ENCODE measurements at regions not wholly inside any gene's neighbourhood (a gene's known extent, or its start where the extent isn't known, plus 50 kb on each side); places are given as distances from the start of the nearest gene placed in this dataset.

- TF ChIP-seq, protein P1, sequence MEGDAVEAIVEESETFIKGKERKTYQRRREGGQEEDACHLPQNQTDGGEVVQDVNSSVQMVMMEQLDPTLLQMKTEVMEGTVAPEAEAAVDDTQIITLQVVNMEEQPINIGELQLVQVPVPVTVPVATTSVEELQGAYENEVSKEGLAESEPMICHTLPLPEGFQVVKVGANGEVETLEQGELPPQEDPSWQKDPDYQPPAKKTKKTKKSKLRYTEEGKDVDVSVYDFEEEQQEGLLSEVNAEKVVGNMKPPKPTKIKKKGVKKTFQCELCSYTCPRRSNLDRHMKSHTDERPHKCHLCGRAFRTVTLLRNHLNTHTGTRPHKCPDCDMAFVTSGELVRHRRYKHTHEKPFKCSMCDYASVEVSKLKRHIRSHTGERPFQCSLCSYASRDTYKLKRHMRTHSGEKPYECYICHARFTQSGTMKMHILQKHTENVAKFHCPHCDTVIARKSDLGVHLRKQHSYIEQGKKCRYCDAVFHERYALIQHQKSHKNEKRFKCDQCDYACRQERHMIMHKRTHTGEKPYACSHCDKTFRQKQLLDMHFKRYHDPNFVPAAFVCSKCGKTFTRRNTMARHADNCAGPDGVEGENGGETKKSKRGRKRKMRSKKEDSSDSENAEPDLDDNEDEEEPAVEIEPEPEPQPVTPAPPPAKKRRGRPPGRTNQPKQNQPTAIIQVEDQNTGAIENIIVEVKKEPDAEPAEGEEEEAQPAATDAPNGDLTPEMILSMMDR (IDR thresholded peaks at IDR 0.05): no peak
- no peak for TF ChIP-seq POLR2A (IDR thresholded peaks at IDR 0.05)
Observed at GRCh38 chr6:21995318-21995717, 301.5 kb downstream of the PRL start.
